Right renal cortex interstitium (tissue), 3 donors: ENCODE measurements at regions not wholly inside any gene's neighbourhood (a gene's known extent, or its start where the extent isn't known, plus 50 kb on each side); places are given as distances from the start of the nearest gene placed in this dataset.

Experiments
- DNase-seq, 3 donors: peaks; one replicate each; pipeline ENCODE4 v3.0.0-alpha.2; 2013; ENCODE audit warnings: low read depth in 3 of 3, low spot score in 2 of 3

GRCh38 chr14:87141801-87142200 lies 851.2 kb downstream of the GALC start:
- no peak for DNase-seq

- DNase-seq, result no peak
Observed at GRCh38 chr14:87139299-87139698, 853.7 kb downstream of the GALC start.

GRCh38 chr14:87133073-87133801 lies 859.7 kb downstream of the GALC start:
- DNase-seq, result no peak

- no peak for DNase-seq
Observed at GRCh38 chr14:87131879-87132278, 861.1 kb downstream of the GALC start.

DNA sequence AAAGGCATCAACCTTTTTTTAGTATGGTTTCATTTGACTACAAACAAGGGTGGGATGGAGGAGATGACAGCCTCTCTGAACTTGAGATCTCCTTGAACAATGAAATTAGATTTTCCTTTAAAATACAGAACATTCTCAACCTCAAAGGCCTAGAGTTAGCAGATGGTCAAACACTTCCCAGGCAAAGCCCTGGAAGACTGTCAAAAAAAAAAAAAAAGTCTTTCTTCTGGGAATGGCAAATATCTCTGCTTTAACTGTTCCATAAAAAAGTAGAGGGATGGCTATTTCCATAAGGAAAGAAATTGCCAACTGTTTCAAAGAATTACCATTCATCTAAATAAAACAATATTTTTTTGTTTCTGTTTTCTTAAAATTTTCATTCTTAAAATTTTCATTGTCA lies 870.8 kb downstream of the GALC start:
- DNase-seq, result no peak

DNA sequence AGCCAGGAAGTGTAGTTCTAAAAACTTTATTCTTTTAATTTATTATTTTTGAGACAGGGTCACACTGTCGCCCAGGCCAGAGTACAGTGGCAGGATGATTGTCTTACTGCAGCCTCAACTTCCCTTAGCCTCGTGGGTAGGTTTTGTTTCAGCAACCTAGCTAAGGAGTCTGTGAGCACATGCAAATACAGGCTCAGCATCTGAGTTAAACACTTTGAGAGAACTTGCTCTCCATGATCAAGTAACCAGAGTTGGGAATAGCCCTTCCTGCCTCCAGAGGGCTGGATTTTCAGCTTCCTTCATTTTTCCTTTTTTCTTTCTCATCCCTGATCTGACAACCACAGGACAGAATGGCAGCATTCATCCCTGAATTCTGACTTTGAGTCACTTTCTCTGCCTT lies 871.3 kb downstream of the GALC start:
- no peak for DNase-seq

DNA sequence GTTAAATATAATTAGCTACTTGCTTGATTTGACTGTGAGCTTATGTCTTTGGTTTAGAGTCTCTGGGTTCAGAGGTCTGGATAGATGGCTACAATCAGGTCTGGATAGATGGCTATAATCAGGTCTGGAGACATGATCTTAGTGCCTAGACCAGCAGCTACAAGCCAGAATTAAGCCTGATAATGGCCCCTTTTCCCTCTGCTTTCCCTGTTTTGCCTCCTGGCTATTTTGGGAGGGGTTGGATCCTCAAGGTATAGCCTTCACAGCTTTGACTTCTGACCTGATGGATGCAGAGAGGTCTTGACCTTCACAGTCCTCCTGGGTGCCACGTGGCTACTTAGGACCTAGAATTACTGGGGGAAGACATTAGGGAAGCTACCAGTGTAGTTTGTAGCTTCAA lies 877.7 kb downstream of the GALC start:
- DNase-seq, result no peak

DNA sequence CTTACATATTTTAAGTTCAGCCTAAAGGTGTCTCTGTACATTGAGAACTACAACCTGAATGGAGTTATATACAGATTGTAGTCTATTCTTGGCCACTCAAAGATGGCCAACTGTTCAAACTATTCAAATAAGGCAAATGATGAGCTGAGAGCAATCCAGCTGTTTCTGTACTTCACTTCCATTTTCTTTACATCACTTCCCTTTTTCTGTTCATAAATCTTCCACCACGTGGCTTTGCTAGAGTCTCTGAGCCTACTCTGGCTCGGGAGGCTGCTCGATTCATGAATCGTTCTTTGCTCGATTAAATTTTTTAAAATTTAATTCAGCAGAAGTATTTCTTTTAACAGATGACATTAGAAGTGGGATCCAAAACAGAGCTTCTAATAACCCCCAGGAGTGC lies 879.7 kb downstream of the GALC start:
- DNase-seq, result no peak

DNA sequence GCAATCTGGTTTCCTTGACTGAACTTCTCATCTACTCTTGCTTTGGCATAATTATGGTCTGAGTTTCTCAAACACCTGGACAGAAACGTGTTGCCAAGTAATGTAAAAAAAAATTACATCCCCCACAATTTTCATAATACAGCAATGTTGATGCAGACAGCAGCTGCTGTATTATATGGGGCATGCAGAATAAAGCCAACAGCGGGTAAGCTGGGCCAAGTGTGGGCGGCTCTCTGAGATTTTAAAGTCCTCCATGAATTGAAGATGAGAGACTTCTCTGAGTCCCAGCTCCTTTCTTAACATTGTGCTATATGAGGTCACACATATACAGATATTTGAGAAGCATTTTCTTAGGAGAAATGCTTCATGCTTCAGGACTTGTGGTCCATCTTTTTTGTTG lies 881.2 kb downstream of the GALC start:
- DNase-seq, result no peak

DNA sequence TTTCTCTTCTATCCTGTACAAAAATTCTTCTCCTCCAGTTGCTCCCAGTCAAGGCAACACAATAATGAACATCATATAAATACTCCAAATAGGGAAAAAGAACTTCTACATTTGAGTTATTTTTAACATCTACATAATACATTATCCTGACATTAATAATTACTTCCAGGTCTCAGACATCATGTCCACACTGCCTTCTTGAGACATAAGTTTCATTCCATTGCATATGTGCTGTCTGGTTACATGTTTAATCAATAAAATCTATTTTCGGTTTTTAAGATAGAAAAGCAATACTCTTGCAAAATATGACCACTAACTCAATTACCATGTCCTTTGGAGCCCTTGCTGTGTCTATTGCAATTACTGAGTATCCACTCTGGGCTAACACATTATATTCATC lies 881.9 kb downstream of the GALC start:
- DNase-seq, result no peak

GRCh38 chr14:87109271-87109670 lies 883.7 kb downstream of the GALC start:
- no peak for DNase-seq

- no peak for DNase-seq
Observed at GRCh38 chr14:87108726-87109125, 884.3 kb downstream of the GALC start.

- no peak for DNase-seq
Observed at GRCh38 chr14:87102811-87103378, 890.1 kb downstream of the GALC start.

DNA sequence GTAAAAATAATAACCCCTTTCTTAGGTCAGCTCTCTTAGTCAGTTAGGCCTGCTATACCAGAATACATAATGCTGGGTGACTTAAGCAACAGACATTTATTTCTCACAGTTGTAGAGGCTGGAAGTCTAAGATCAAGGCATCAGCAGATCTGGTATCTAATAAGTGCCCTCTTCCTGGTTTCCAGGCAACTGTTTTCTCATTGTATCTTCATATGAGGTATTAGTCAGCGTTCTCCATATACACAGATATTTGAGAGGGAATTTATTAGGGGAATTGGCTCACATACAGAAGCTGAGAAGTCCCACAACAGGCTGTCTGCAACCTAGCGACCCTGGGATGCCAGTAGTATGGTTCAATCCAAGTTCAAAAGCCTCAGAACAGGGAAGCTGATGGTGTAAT lies 896.0 kb downstream of the GALC start:
- DNase-seq, result no peak

DNA sequence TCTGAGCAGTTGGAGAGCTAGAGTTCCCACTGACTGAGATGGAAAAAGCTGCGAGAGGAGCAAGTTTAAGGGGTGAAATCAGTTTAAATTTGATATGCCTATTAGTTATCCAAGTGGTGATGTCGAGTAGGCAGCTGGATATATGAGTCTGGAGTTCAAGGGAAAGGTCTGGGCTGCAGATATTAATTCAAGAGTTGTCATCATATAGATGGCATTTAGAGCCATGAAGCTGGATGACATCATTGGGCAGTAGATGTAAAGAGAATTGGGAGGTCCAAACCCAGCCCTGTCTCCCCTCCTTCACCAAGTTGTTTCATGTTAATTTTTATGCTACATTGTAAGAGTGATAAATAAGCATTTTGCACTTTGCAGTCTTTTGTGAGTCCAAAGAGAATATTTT lies 898.1 kb downstream of the GALC start:
- peak in 1 of 3 donors; percentile 18 for DNase-seq

- DNase-seq, result no peak
Observed at GRCh38 chr14:87088588-87088987, 904.4 kb downstream of the GALC start.

DNA sequence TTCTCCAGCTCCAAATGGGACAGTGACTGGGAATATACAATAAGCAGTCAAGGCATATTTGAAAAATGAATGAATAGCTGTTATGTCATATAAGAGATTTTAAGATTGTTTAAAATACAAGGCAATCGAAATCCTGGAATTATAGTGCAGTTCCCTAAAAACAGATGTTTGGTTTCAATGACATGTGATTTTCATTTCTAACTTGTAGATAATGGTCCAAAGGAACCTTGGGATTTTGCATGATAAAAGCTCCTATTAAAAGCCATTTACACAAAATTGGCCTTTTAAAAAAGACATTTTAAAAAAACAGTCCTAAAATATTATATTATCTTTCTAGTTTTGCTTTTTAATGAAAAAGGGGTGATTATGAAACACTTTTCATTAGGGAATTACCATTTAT lies 905.1 kb downstream of the GALC start:
- no peak for DNase-seq

- DNase-seq, result no peak
Observed at GRCh38 chr14:87084908-87085307, 908.1 kb downstream of the GALC start.

- DNase-seq, result no peak
Observed at GRCh38 chr14:87082917-87083316, 910.1 kb downstream of the GALC start.

- DNase-seq, result no peak
Observed at GRCh38 chr14:87081004-87081403, 912.0 kb downstream of the GALC start.

DNA sequence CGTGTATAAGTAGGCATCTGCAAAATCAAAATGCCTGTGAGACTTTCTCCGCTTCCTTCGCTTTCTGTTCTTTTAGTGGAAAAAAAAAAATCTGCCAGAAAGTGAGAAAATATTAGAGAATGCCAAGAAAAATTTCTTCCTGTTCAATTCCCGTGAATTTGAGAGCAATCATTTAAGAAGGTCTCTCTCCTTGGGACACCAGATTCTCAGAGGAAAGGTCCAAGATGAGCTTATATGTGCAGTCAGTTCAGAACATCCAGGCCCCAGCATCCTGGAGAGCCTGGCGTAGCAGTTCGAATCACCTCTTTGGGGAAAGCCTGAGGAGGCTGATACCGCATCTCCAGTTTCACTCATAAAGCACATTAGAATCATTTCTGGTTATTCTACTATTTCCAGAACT lies 912.8 kb downstream of the GALC start:
- DNase-seq, result no peak

- DNase-seq, result no peak
Observed at GRCh38 chr14:87079416-87079815, 913.6 kb downstream of the GALC start.

DNA sequence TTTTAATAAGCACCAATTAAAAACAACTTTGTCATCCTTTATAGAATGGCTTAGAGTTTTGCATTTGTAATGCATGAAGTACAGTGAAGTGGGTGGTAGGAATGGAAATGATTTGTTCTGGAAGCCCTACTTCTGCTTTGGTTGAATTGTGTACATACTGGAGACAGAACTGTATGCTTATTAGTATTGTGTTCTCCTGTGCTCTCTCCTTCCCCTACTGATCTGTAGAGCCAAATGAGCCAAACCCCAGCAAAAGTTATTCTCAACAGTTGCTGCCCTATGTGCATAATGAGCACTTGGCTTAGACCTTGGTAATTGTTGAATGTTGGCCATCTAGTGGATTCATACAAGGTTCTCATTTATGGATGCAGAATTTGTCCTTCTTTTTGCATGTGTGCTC lies 916.1 kb downstream of the GALC start:
- DNase-seq, result no peak
